SIG-M5 (cell line): ENCODE measurements at regions not wholly inside any gene's neighbourhood (a gene's known extent, or its start where the extent isn't known, plus 50 kb on each side); places are given as distances from the start of the nearest gene placed in this dataset.

Source experiments
- DNase-seq: peaks from one replicate; lab custom pipeline; 2025; lab: John Stamatoyannopoulos, UW

GRCh38 chr1:79124756-79125155, 118.2 kb upstream of the ADGRL4 start:
- no peak for DNase-seq

- no peak for DNase-seq
Observed at GRCh38 chr1:79122521-79122920, 116.0 kb upstream of the ADGRL4 start.

GRCh38 chr1:79117376-79117775, 110.8 kb upstream of the ADGRL4 start:
- no peak for DNase-seq

- no peak for DNase-seq
Observed at GRCh38 chr1:79113836-79114235, 107.3 kb upstream of the ADGRL4 start.

GRCh38 chr1:79110749-79111148, 104.2 kb upstream of the ADGRL4 start:
- no peak for DNase-seq

GRCh38 chr1:79109445-79109844, 102.9 kb upstream of the ADGRL4 start:
- DNase-seq: no peak

- DNase-seq: no peak
Observed at GRCh38 chr1:79105500-79105899, 99.0 kb upstream of the ADGRL4 start.

GRCh38 chr1:79104617-79105016, 98.1 kb upstream of the ADGRL4 start:
- no peak for DNase-seq

GRCh38 chr1:79100385-79100784, 93.9 kb upstream of the ADGRL4 start:
- DNase-seq: no peak

GRCh38 chr1:79090985-79091384, 84.5 kb upstream of the ADGRL4 start:
- no peak for DNase-seq

GRCh38 chr1:79089946-79090345, 83.4 kb upstream of the ADGRL4 start:
- DNase-seq: no peak

GRCh38 chr1:79082233-79082632, 75.7 kb upstream of the ADGRL4 start:
- no peak for DNase-seq

GRCh38 chr1:79079770-79080169, 73.2 kb upstream of the ADGRL4 start:
- no peak for DNase-seq

GRCh38 chr1:79074975-79075374, 68.4 kb upstream of the ADGRL4 start:
- DNase-seq: no peak

GRCh38 chr1:79069828-79070227, 63.3 kb upstream of the ADGRL4 start:
- no peak for DNase-seq

GRCh38 chr1:79059341-79059740, 52.8 kb upstream of the ADGRL4 start:
- DNase-seq: no peak
